NCI-H1436 treated with DMSO at 0.1 percent for 48 hours (cell line): ENCODE measurements at regions not wholly inside any gene's neighbourhood (a gene's known extent, or its start where the extent isn't known, plus 50 kb on each side); places are given as distances from the start of the nearest gene placed in this dataset.
A peak's percentile ranks its signal among the peaks of the same experiment; 100 is the strongest.
"Not testable (repeated sequence)": the region's sequence is repeated elsewhere in the genome, so short reads cannot be mapped to it uniquely, and the experiment has no call there.

ENCODE experiments used
- DNase-seq: peaks from one replicate; lab custom pipeline; 2025; lab: John Stamatoyannopoulos, UW

DNA sequence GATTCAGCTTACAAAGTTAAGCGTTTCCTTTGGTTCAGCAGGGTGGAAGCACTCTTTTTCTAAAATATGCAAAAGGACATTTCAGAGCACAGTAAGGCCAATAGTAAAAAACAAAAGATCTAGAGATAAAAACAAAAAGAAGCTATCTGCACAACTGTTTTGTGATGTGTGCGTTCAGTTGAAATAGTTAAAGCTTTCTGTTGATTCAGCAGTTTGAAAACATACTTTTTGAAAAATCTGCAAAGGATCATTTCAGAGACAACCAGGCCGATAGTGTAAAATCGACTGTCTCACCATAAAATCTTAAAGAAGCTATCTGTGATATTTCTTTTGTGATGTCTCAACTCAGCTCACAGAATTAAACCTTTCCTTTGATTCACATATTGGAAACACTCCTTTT, 300.0 kb upstream of the ALG10B start:
- DNase-seq = no peak

DNA sequence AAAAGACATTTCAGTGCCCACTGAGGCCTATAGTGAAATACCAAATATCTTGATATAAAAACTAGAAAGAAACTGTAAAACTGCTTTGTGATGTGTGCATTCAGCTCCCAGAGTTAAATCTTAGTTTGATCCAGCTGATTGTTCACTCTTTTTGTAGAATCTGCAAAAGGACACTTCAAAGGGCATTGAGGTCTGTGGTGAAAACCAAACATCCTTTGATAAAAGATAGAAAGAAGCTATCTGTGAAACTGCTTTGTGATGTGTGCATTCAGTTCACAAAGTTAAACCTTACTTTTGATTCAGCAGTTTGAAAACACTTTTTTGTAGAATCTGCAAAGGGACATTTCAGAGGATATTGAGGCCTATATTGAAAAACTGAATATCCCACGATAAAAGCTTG, 290.7 kb upstream of the ALG10B start:
- no peak for DNase-seq

DNA sequence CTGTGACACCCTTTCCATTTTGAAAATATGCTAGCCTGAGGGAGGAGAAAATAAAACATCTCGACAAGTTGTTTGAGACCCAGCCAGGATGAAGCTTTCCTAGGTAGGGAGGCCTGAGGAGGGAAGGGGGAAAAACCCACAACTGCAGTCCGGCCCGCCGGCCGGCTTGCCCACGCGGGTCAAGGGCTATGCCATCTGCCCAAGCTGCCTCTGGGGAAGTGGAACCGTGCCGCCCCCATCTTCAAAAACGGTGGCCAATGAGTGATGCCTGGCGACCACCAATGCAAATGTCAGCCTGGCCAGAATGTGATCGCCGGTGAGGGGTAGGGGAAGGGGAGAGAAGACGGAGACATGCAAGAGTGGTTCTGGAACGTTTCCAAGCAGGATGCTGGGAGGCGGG, 263.5 kb upstream of the ALG10B start:
- no peak for DNase-seq

DNA sequence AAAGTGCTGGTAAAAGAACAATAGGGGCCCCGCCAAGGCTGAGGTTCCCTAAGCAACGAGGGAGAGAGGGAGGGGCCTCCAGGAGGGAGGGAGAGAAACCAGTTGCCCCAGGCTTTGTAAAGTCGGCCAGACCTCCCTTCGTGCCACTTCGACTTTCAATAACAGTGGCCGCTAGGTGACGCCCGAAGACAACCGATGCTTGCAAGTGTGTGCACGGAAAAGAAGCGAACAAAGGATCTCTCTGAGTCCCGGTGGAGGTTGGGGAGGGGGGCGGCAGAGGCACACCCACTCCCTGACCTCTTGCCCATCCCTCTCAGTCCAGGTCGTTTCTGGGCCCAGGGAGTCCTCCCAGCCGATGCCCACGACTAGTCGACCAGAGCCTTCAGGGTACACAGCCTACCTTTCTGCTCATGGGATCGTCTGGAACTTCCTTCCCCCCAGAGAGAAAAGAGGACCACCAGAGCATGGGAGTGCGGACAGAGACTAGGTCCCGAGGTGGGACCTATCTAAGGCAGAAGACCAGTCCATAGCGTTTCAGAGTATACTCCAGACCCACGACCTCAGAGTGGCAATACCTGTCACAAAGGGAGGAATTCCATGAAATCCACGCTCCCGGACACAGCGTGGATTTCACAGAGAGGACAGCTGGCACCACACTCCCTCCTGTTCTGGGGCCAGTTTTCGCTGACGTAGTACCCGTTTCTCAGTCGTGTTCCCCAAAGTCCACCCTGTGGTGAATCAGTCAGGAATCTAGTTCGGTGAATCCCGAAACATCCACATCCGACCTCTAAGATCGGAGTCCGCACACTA, 262.7 kb upstream of the ALG10B start:
- DNase-seq = no peak

DNA sequence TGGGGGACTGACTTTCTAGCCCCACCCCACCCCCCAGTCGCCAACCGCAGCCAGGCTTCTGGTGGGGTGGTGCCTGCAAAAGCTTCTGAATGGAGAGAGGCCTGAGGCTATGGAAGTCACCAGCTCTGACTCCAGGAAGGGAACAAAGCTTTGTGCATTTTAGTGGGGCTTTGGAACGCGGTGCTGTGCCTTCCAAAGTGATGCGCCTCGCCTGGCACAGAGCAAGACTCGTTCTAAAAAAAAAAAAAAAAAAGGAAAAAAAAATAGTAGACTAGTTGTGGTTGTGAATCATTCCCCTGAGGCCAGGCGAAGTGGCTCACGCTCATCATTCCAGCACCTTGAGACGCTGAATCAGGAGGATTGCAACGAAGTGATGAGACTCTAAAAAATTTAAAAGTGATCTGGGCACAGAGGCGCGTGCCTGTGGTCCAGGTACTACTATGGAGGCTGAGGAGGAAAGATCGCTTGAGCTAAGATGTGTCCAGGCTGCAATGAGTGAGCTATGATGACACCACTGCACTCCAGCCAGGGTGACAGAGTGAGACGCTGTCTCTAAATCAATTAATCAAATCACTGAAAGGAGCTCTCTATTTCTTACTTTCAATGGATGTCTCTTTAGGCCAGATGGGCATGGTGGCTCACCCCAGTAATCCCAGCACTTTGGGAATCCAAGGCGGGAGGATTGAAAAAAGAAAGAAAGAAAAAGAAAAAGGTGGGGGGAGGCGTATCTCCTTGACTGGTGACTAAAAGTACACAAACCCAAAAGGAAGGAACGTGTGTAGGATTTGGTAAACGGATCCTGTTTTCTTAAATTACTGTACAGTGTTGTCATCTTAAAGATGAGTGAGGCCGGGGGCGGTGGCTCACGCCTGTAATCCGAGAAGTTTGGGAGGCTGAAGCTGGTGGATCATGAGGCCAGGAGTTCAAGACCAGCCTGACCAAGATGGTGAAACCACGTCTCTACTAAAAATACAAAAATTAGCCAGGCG, 259.6 kb upstream of the ALG10B start:
- no peak for DNase-seq

DNA sequence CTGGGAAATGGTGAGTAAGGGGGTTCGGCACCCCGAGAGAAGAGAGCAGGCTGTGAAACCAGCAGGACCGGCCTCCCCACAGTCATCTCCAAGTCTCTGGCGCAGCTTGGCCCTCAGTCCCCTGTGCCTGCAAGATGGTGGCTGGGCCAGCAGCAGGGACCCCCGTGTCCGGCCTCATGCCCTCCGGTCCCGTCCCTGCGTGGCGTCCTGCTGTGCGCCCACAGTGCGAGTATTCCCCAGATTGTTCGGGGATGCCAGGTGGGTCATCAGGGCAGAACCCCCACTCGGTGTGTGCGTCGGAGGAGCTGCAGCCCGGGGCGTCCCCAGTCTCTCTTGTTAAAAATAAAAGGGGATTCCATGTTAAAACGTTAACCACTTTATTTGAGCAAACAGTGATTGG, 216.9 kb upstream of the ALG10B start:
- DNase-seq = no peak

DNA sequence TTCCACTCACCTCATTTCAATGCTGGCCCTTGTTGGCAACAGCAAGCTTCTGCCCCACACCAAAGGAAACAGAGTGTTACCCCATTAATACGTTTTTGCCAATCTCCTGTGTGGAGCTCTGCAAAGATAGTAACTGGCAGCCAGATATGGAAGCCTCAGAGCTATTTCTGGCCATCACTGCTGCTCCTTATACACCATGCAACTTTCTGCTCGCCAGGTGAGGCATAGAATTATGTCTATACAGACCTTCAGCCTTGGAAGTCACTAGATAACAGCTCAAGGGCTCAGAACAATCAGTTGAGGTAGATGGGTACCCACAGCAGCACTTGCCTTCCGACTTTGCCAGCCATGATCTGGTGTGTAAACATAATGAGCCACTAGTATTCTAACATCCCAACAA, 214.8 kb upstream of the ALG10B start:
- no peak for DNase-seq

DNA sequence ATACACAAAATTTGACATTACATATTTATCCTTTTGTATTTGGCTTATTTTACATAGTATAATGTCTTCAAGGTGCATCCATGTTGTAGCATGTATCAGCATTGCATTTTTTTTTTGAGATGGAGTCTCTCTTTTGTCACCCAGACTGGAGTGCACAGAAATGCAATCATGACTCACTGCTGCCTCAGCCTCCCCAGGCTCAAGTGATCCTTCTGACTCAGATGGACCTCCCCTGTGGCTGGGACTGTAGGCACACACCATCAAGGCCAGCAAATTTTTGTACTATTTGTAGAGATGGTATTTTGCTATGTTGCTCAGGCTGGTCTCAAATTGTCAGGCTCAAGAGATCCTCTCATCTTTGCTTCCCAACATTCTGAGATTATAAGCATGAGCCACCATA, 214.4 kb upstream of the ALG10B start:
- DNase-seq = no peak

DNA sequence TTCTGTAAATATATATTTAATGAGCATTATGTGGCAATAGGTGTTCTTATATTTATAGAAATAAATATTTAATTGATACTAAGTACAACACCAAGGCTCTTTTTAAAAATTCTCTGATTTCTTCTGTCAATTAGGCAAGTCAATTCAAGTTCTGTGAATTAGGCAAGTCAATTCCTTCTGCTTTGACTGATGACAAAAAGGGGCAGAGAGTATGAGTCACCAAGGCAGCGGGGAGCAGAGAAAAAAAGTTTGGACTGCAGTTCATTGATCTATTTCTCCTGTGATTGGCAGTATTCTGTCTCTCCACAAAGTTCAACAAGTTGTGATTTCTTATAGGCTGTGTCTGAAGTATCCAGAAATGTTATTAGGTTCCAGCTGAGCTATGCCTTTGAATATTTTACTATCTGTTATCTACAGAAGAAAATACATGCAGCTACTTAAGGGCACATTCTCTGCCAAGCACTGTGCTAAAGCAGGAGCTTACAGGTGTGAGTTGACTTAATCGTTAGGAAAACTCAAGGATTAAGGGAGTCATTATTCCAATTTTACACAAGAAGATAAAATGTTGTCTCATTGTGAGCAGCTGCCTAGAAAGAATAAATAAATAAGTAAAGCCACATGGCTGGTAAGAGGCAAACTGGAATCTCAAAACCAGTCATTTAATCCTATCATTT, 206.4 kb upstream of the ALG10B start:
- DNase-seq = no peak

DNA sequence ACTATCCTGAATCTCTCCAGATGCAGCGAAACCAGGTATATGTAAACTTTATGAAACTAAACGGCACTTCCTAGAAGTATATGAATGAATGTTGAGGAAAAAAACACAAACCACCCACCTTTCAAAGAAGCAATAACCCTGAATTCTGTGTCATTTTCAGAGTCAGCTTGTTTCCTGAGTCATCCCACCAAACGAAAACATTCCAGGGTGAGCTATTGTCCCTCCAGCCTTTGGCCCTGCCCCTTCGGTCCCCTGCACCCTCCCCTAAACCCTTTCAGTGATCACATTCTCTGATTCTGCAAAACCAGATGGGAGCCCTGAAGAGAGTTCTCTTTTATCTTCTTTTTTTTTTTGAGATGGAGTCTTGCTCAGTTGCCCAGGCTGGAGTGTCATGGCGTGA, 202.6 kb upstream of the ALG10B start:
- no peak for DNase-seq

DNA sequence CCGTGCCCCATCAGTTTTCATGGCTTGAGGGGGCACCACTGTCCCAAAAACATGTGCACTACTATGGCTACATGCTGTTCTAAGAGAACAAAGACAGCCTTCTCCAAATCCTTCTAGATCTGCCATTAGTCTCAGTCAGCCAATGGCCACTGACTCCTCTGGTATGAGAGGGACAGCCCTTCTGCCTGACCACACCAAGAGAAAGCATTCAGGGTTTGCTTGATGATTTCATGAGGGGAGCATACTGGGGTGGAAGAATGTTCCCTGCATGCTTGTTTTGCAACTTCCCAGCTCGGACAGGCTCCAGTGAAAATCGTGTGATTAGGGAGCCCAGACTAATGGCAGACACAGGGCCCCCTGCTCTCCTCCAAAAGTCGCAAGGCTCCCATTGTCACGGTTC, 199.6 kb upstream of the ALG10B start:
- no peak for DNase-seq

DNA sequence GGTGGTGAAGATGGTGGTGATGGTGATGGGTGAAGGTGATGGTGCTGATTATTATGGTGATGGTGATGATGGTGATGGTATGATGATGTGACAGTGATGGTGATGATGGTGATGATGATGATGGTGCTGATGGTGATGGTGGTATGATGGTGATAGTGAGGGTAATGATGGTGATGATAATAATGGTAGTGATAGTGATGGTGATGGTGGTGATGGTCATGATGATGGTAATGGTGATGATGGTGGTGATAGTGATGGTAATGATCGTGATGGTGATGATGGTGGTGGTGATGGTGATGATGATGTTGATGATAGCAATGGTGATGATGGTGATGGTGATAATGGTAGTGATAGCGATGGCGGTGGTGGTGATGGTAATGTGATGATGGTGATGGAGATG, 197.9 kb upstream of the ALG10B start:
- no peak for DNase-seq

DNA sequence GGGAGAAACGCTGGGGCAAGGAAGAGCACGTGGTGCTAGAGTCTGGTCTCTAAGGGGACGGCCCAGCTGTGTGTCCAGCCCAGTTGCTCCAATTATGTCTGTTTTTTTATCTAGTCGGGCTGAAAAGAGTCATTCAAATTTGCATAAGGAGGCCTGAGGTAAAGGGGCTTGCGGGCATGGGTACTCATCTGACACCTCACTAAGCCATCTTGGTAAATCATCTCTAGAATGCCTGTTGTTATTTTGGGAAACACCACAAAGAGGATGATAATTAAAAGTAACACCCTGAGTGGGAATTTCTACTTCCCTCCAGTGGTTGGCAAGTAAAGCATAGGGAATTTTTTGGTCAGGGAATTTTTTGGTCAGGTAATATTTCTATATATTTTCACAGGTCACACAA, 196.1 kb upstream of the ALG10B start:
- no peak for DNase-seq

DNA sequence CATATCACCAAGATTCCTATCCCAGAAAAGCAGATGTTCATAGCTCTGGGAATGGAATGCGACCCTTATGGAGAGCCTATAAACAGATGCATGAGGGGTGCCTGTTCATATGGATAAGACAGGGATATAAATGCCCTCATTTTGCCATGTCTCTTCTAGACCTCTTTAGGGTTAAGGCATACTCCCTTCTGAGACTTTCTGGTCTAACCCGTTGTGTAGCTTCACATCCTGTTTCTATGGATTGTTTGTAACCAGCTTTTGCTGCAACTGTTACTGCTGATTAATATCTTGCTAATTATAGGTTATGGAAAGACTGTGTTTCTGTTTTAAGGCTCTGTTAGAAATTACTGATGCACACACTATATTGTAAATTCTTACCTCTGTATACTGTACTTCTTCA, 193.5 kb upstream of the ALG10B start:
- not testable (repeated sequence) for DNase-seq

DNA sequence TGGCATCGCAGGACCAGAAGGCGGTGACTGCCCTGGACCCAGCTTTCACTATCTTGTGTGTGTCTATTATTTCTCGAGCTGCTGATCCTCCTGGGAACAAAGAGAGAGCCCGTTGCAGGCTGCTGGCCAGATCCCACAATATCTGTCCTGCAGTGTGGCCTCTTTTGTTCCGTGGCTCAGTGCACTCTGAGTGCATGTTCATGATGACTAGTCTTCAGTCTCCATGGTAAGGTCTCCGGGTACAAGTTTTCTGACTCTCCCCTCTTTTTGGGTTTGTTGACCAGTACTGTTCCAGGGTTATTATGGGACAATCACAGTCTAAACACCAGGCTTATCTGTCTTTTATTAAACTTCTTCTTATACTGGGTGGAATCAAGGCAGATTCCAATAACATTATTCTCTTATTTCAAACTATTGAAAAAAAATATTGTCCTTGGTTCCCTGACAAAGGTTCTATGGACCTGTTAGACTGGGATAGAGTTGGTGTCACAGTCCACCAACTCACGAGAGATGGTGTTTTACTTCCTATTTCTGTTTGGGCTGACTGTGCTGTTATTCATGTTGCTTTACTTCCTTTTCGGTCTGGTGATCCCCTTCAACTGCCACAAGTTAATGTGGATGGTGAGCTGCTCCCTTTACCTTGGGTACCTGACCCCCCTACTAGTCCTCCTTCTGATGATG, 192.9 kb upstream of the ALG10B start:
- no peak for DNase-seq

DNA sequence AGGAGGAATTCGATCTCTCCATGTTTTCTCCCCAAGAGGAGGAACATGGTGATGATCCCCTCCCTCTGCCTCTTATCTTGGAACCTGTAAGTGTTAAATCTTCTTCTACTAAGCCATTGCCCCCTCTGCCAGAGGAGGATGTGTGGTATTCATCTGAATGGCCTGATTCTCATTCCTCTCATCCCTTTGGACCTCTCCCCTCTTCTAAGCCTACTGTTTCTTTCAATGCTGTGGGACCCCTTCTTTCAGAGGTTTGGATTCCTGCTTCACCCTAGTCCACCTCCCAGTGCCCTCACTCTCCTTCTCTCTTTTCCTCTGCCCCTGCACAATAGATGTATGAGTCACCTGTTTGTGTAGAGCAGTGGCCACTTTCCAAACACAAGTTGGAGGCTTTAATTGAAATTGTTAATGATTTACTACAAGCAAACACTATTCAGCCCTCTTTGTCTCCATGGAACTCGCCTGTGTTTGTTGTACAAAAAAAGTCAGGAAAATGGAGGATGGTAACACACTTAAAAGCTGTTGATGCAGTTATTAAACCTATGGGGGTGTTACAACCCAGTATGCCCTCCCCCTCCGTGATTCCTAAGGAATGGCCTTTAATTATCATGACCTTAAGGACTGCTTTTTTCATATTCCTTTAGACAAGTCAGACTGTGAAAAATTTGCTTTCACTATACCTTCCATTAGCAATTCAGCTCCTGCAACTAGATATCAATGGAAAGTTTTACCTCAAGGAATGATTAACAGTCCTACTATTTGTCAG, 192.1 kb upstream of the ALG10B start:
- DNase-seq = no peak

DNA sequence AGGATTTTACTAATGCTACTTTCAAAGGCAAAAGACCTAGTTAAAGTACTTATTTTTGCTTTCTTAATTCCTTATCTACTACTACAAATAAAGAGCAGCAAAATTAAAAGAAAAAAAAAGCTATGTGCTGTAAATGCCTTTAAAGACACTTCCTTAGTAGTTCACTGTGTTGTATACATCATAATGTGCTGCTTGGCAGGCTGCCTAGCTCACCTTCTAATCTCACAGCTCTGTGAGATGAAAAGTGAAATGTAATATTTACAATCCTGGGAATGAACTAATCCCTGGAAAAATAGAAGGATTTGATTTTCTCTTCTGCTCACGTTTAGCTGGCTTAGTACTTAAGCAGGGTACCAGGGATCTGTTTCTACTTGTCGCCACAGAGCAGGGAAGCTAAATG, 184.4 kb upstream of the ALG10B start:
- DNase-seq = no peak

DNA sequence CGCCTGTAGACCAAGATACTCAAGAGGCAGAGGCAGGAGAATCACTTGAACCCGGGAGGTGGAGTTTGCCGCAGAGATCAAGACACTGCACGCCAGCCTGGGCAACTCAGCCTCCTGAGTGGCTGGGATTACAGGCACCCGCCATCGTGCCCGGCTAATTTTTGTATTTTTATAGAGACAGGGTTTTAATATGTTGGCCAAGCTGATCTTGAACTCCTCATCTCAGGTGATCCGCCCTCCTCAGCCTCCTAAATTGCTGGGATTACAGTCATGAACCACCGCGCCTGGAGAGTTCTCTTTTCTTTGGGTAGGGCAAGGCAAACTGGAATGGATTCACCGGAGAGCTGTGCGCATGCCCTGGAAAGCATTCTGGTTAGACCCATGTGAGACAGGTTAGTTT, 179.3 kb upstream of the ALG10B start:
- no peak for DNase-seq

DNA sequence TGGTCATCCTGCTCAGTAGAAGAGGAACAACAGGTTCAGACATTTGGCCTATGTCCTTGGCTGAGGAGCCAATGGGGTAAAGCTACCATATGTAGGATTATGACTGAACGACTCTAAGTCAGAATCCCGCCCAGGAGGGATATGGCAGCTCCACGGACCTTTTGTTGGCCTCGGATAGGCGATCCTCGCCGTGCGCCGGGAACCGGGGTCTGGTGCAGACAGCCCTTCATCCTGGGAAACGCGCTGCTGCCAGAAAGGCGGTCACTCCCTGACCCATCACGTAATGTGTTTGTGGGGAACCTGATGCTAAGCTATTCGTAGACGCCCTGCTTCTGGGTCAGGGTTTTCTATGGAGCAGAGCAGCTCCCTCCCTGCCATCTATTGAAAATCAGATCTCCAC, 178.9 kb upstream of the ALG10B start:
- no peak for DNase-seq

DNA sequence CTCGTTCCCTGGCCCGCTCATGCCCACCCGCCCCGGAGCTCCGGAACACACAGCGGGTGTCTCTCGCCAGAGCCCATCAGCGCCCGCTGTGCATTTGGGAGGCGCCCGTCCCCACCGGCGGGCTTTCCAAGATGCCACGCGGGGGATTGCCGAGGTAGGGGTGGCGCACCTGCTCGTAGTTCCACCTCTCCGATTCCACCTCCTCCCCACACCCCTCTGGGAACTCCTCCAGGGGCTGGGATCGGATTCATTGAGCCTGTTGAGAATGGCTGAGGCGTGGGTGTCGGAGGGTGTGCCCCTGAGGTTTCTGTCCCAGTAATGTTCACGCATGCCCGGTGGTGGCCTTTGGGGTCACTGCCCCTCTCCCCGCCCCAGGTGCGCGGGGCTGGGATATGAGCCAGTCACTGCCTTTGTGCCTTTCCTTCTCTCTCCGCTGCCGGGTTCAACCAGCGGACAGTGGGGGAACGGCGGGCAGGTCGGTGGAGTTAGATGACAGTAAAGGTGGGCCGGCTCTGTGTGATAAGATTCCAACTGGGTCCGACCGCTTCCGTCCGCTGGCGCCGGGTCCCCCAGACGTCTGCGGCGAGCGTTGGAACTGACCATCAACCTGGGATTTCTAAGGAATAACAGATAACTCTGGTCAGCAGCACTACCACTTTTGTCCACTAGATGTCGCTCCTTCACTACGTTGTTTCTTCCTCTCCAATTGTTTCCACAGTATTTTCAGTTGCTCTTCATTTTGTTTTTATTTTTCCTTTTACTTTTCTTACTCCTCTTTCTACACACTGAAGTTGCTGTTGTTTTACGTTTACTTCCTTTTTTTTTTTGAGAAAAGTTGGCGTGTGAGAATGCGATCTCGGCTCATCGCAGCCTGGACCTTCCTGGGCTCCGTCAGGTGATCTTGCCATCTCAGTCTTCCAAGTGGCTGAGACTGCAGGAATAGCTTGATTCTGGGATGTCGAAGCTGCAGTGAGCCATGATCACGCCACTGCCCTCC, 178.1 kb upstream of the ALG10B start:
- DNase-seq = peak; percentile 0
